ENCODE measurements at regions not wholly inside any gene's neighbourhood (a gene's known extent, or its start where the extent isn't known, plus 50 kb on each side); places are given as distances from the start of the nearest gene placed in this dataset.

GRCh38 chr7:27349621-27350020, 107.0 kb downstream of the EVX1 start:
- TF ChIP-seq, protein P1, sequence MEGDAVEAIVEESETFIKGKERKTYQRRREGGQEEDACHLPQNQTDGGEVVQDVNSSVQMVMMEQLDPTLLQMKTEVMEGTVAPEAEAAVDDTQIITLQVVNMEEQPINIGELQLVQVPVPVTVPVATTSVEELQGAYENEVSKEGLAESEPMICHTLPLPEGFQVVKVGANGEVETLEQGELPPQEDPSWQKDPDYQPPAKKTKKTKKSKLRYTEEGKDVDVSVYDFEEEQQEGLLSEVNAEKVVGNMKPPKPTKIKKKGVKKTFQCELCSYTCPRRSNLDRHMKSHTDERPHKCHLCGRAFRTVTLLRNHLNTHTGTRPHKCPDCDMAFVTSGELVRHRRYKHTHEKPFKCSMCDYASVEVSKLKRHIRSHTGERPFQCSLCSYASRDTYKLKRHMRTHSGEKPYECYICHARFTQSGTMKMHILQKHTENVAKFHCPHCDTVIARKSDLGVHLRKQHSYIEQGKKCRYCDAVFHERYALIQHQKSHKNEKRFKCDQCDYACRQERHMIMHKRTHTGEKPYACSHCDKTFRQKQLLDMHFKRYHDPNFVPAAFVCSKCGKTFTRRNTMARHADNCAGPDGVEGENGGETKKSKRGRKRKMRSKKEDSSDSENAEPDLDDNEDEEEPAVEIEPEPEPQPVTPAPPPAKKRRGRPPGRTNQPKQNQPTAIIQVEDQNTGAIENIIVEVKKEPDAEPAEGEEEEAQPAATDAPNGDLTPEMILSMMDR (conservative IDR thresholded peaks at IDR 0.05 in 1 of 2, IDR thresholded peaks at IDR 0.05 in 1 of 2; ENCODE audit: extremely low read depth in 1 of 2, insufficient read depth in 1 of 2, low read depth in 1 of 2, low read length in 2 of 2): no peak
- no peak for TF ChIP-seq EZH2 (IDR thresholded peaks at IDR 0.05; ENCODE audit: borderline replicate concordance, low read length)
